Body of pancreas (tissue), 4 donors: ENCODE measurements at regions not wholly inside any gene's neighbourhood (a gene's known extent, or its start where the extent isn't known, plus 50 kb on each side); places are given as distances from the start of the nearest gene placed in this dataset.

Experiments
- ATAC-seq: fragments of 150-250 bp; one replicate; pipeline ENCODE4 v1.9.1; 2016
- DNase-seq, 4 donors: peaks; one replicate each; pipeline ENCODE4 v3.0.0-alpha.2; 2019
- H3K27ac ChIP-seq, 4 donors: fragments of 200-600 bp; sonication (generic); 1 replicate in 3 of 4; 2 replicates in 1 of 4; pipeline versions ENCODE4 v1.5.1 to v1.6.1; 2016 to 2019; ENCODE audit warnings: mild to moderate bottlenecking in 1 of 4, mixed read lengths in 1 of 4, moderate library complexity in 1 of 4
- H3K27me3 ChIP-seq, 2 donors: fragments of 200-600 bp; sonication (generic); one replicate each; pipeline ENCODE4 v1.6.0; 2016; ENCODE audit warnings: mild to moderate bottlenecking in 1 of 2
- H3K36me3 ChIP-seq, 2 donors: fragments of 200-600 bp; sonication (generic); replicated peaks in 1 of 2; 2 replicates each; pipeline ENCODE4 v1.5.1; 2016; ENCODE audit warnings: low read depth in 2 of 2; ENCODE audit not compliant: insufficient read depth in 1 of 2
- H3K4me1 ChIP-seq: fragments of 200-600 bp; sonication (generic); one replicate; pipeline ENCODE4 v1.6.0; 2016
- H3K4me3 ChIP-seq, 2 donors: fragments of 200-600 bp; sonication (generic); 1 replicate in 1 of 2; 2 replicates in 1 of 2; pipeline ENCODE4 v1.5.1; 2016 to 2019
- H3K9me3 ChIP-seq, 3 donors: fragments of 200-600 bp; sonication (generic); 1 replicate in 2 of 3; 2 replicates in 1 of 3; pipeline ENCODE4 v1.5.1; 2016
- CTCF ChIP-seq, 7 experiments: fragments of 450-650 bp in 4 of 7; fragments of 200-600 bp in 3 of 7; sonication (generic) in 3 of 7; IDR thresholded peaks; one replicate each; pipeline ENCODE4 v1.5.1; 2016 to 2019; ENCODE audit warnings: antibody characterized with exemption in 7 of 7
- POLR2A ChIP-seq, 3 donors: fragments of 450-650 bp; IDR thresholded peaks; one replicate each; pipeline ENCODE4 v1.6.1; 2016; ENCODE audit warnings: antibody characterized with exemption in 3 of 3, mild to moderate bottlenecking in 2 of 3
- WGBS, 2 donors: methylation state at CpG; one replicate each; pipeline ENCODE4 v1.1.5; 2017; 5-methylcytosine and 5-hydroxymethylcytosine counted together
- intact Hi-C: fragments of 100-400 bp; cut with DNase I; formaldehyde crosslinking; loops from one replicate; pipeline ENCODE4 v1.15.1; 2023

- Histone ChIP-seq H3K4me1 (peaks cover 9% of the 10 kb centered on the region), H3K27ac (peak overlapping the region in 1 of 4 donors; percentile 60), H3K4me3 (no peak overlapping the region), H3K36me3 (no peaks in the 10 kb centered on the region), H3K9me3 (no peaks in the 10 kb centered on the region), H3K27me3 (no peaks in the 10 kb centered on the region)
- TF ChIP-seq CTCF (IDR thresholded peaks at IDR 0.05) (no peak), POLR2A (IDR thresholded peaks at IDR 0.05) (no peak)
- WGBS, 2 donors: 85 to 89% methylated on average over 5 of the region's 5 CpGs
- DNase-seq: no peak
- ATAC-seq: no peak
- intact Hi-C loops: no loop called here
These were observed 226.0 kb downstream of the SNX18 start for GRCh38 chr5:54743581-54743980.

GRCh38 chr5:54742417-54742891, 224.9 kb downstream of the SNX18 start:
- Histone ChIP-seq H3K36me3 (no peaks in the 10 kb centered on the region), H3K9me3 (no peaks in the 10 kb centered on the region), H3K4me1 (peaks cover 9% of the 10 kb centered on the region), H3K27me3 (no peaks in the 10 kb centered on the region), H3K27ac (peak overlapping the region in 1 of 4 donors; percentile 8), H3K4me3 (no peak overlapping the region)
- ATAC-seq (peak; percentile 43), DNase-seq (peak; percentile 17 to 37 (median 21))
- 15 to 32% methylated on average over 7 of the region's 7 CpGs for WGBS, 2 donors
- no peak for TF ChIP-seq POLR2A (IDR thresholded peaks at IDR 0.05)
- peak in 1 of 7 experiments; percentile 18 for TF ChIP-seq CTCF (IDR thresholded peaks at IDR 0.05)
- intact Hi-C loops: no loop called here

- WGBS, 2 donors: 80 to 96% methylated on average over 6 of the region's 6 CpGs
These were observed 224.2 kb downstream of the SNX18 start for GRCh38 chr5:54741711-54742110.

GRCh38 chr5:54740141-54740540, 222.6 kb downstream of the SNX18 start:
- H3K4me1 ChIP-seq: peaks cover 9% of the 10 kb centered on the region
- H3K27ac ChIP-seq: no peak overlapping the region
- no peaks in the 10 kb centered on the region for H3K9me3 ChIP-seq
- H3K36me3 ChIP-seq: no peaks in the 10 kb centered on the region
- TF ChIP-seq CTCF (IDR thresholded peaks at IDR 0.05) (no peak), POLR2A (IDR thresholded peaks at IDR 0.05) (no peak)
- H3K27me3 ChIP-seq: no peaks in the 10 kb centered on the region
- WGBS, 2 donors: 80 to 92% methylated on average over 5 of the region's 5 CpGs
- DNase-seq: no peak
- H3K4me3 ChIP-seq: no peak overlapping the region
- ATAC-seq: no peak
- intact Hi-C loops: no loop called here

More at GRCh38 chr5:54741711-54742110, 224.2 kb downstream of the SNX18 start:
- ATAC-seq (no peak), DNase-seq (no peak)
- Histone ChIP-seq H3K4me3 (no peak overlapping the region), H3K27me3 (no peaks in the 10 kb centered on the region), H3K9me3 (no peaks in the 10 kb centered on the region), H3K27ac (no peak overlapping the region), H3K36me3 (no peaks in the 10 kb centered on the region), H3K4me1 (peaks cover 9% of the 10 kb centered on the region)
- TF ChIP-seq CTCF (IDR thresholded peaks at IDR 0.05) (no peak), POLR2A (IDR thresholded peaks at IDR 0.05) (no peak)
- intact Hi-C loops: no loop called here

- WGBS, 2 donors: 76% methylated on average over 2 of the region's 2 CpGs
- no peaks in the 10 kb centered on the region for H3K27me3 ChIP-seq
- no peak overlapping the region for H3K4me3 ChIP-seq
- H3K4me1 ChIP-seq: peaks cover 9% of the 10 kb centered on the region
- DNase-seq (no peak), ATAC-seq (no peak)
- no peaks in the 10 kb centered on the region for H3K9me3 ChIP-seq
- intact Hi-C loops: no loop called here
- H3K27ac ChIP-seq: no peak overlapping the region
- no peak for TF ChIP-seq POLR2A (IDR thresholded peaks at IDR 0.05)
- no peak for TF ChIP-seq CTCF (IDR thresholded peaks at IDR 0.05)
- H3K36me3 ChIP-seq: no peaks in the 10 kb centered on the region
These were observed 221.8 kb downstream of the SNX18 start for GRCh38 chr5:54739371-54739770.
